IMR-90 (cell line): ENCODE measurements at regions not wholly inside any gene's neighbourhood (a gene's known extent, or its start where the extent isn't known, plus 50 kb on each side); places are given as distances from the start of the nearest gene placed in this dataset.

ENCODE experiments used
- ATAC-seq: fragments of 200-7000 bp; cut with Tn5 transposase; 2 replicates; pipeline ENCODE4 v1.9.1; 2020; ENCODE audit warnings: low read depth, mild to moderate bottlenecking, moderate library complexity
- BruUV-seq: library from RNA; stranded (reverse); fragments of 400-500 nt; replicated peaks from 2 replicates; lab custom pipeline; 2021; lab: Mats Ljungman, UMichigan
- CTCF ChIA-PET: fragments of 300-600 bp; formaldehyde crosslinking; extraction: SDS; loops from one replicate; lab custom pipeline; 2021; ENCODE audit warnings: antibody characterized with exemption; lab: Yijun Ruan, JAX
- POLR2A ChIA-PET: fragments of 300-600 bp; sonication (Branson Sonifier 250); formaldehyde crosslinking; loops from one replicate; lab custom pipeline; 2022; ENCODE audit warnings: antibody characterized with exemption; ENCODE audit not compliant: unreplicated experiment; lab: Charles Lee
- DNase-seq: peaks from one replicate; pipeline ENCODE4 v3.0.0; 2013
- H2AFZ ChIP-seq: replicated peaks from 2 replicates; pipeline ENCODE3; 2013; ENCODE audit warnings: low read length, mild to moderate bottlenecking; ENCODE audit not compliant: poor library complexity
- H2AK5ac ChIP-seq: 2 replicates; pipeline ENCODE4 v1.6.1; 2013; ENCODE audit warnings: low read depth, low read length, inconsistent platforms
- H2AK9ac ChIP-seq: replicated peaks from 2 replicates; pipeline ENCODE3; 2013; ENCODE audit warnings: mild to moderate bottlenecking, low read depth, low read length, moderate library complexity; ENCODE audit not compliant: poor library complexity
- H2BK120ac ChIP-seq: 2 replicates; pipeline ENCODE4 v1.6.1; 2013; ENCODE audit warnings: low read depth, low read length, inconsistent platforms
- H2BK15ac ChIP-seq: 3 replicates; pipeline ENCODE4 v1.6.1; 2013; ENCODE audit warnings: low read depth, low read length, inconsistent platforms
- H2BK20ac ChIP-seq: 2 replicates; pipeline ENCODE4 v1.6.1; 2013; ENCODE audit warnings: low read depth, mild to moderate bottlenecking, inconsistent platforms, low read length, moderate library complexity
- H2BK5ac ChIP-seq: 2 replicates; pipeline ENCODE4 v1.6.1; 2013; ENCODE audit warnings: mild to moderate bottlenecking, low read depth, low read length, inconsistent platforms; ENCODE audit not compliant: poor library complexity, severe bottlenecking
- H3K14ac ChIP-seq: replicated peaks from 2 replicates; pipeline ENCODE4 v1.6.1; 2013; ENCODE audit warnings: low read depth, low read length, inconsistent platforms
- H3K18ac ChIP-seq: 2 replicates; pipeline ENCODE4 v1.6.1; 2013; ENCODE audit warnings: low read depth, low read length, control low read depth
- H3K23ac ChIP-seq: 2 replicates; pipeline ENCODE4 v1.6.1; 2013; ENCODE audit warnings: low read depth, low read length, inconsistent platforms
- H3K27ac ChIP-seq: 2 replicates; pipeline ENCODE4 v1.5.1; 2013; ENCODE audit warnings: mild to moderate bottlenecking, control low read depth, low read length; ENCODE audit not compliant: insufficient read depth
- H3K27me3 ChIP-seq: 2 replicates; pipeline ENCODE4 v1.6.1; 2013; ENCODE audit warnings: low read length; ENCODE audit not compliant: control insufficient read depth, insufficient read depth
- H3K36me3 ChIP-seq: 2 replicates; pipeline ENCODE4 v1.6.1; 2013; ENCODE audit warnings: low read length, mixed read lengths; ENCODE audit not compliant: control insufficient read depth, insufficient read depth
- H3K4ac ChIP-seq: 2 replicates; pipeline ENCODE4 v1.6.1; 2013; ENCODE audit warnings: low read depth, low read length, inconsistent platforms
- H3K4me1 ChIP-seq: 2 replicates; pipeline ENCODE4 v1.6.1; 2013; ENCODE audit warnings: low read length, mixed read lengths; ENCODE audit not compliant: control insufficient read depth, insufficient read depth
- H3K4me2 ChIP-seq: 2 replicates; pipeline ENCODE4 v1.6.1; 2013; ENCODE audit warnings: low read depth, mild to moderate bottlenecking, control low read depth, low read length, moderate library complexity
- H3K4me3 ChIP-seq: 2 replicates; pipeline ENCODE4 v1.5.1; 2013; ENCODE audit warnings: low read depth, mild to moderate bottlenecking, control low read depth, low read length, moderate library complexity; ENCODE audit not compliant: insufficient read depth
- H3K56ac ChIP-seq: 2 replicates; pipeline ENCODE4 v1.6.1; 2013; ENCODE audit warnings: low read length, inconsistent platforms; ENCODE audit not compliant: insufficient read depth; ENCODE audit errors: extremely low read depth
- H3K79me1 ChIP-seq, 2 experiments: 2 replicates each; pipeline ENCODE4 v1.6.1; 2013; ENCODE audit warnings: low read length in 2 of 2, inconsistent platforms in 1 of 2, low read depth in 1 of 2
- H3K9ac ChIP-seq: 2 replicates; pipeline ENCODE4 v1.6.1; 2013; ENCODE audit warnings: low read depth, low read length, control low read depth
- H3K9me1 ChIP-seq: 2 replicates; pipeline ENCODE4 v1.6.1; 2013; ENCODE audit warnings: low read length, inconsistent platforms; ENCODE audit not compliant: insufficient read depth
- H3K9me3 ChIP-seq: 2 replicates; pipeline ENCODE4 v1.6.1; 2013; ENCODE audit warnings: low read length; ENCODE audit not compliant: control insufficient read depth, insufficient read depth
- H4K20me1 ChIP-seq: 2 replicates; pipeline ENCODE4 v1.6.1; 2013; ENCODE audit warnings: low read length, inconsistent platforms; ENCODE audit not compliant: insufficient read depth
- H4K5ac ChIP-seq: 2 replicates; pipeline ENCODE4 v1.6.1; 2013; ENCODE audit warnings: mild to moderate bottlenecking, low read depth, low read length, control low read depth
- H4K8ac ChIP-seq, 2 experiments: 2 replicates each; pipeline ENCODE4 v1.6.1; 2013; ENCODE audit warnings: low read depth in 2 of 2, low read length in 2 of 2, control low read depth in 1 of 2, inconsistent platforms in 1 of 2
- H4K91ac ChIP-seq: 2 replicates; pipeline ENCODE4 v1.6.1; 2013; ENCODE audit warnings: low read depth, low read length, inconsistent platforms; ENCODE audit not compliant: insufficient read depth
- BHLHE40 ChIP-seq: fragments of 150-350 bp; IDR thresholded peaks from 2 replicates; pipeline ENCODE4 v1.6.1; 2016; ENCODE audit warnings: mild to moderate bottlenecking, low read depth, low read length
- CHD1 ChIP-seq: IDR thresholded peaks from 2 replicates; pipeline ENCODE4 v1.6.1; 2012; ENCODE audit warnings: low read depth, low read length, improper control_type of control experiment
- CTCF ChIP-seq: conservative IDR thresholded peaks from 2 replicates; pipeline ENCODE4 v1.5.1; 2012; ENCODE audit warnings: mild to moderate bottlenecking, low read depth, low read length, improper control_type of control experiment
- FOS ChIP-seq: fragments of 150-350 bp; IDR thresholded peaks from 2 replicates; pipeline ENCODE4 v1.6.1; 2016; ENCODE audit warnings: low read depth, low read length
- MAZ ChIP-seq: IDR thresholded peaks from 2 replicates; pipeline ENCODE4 v1.6.1; 2012; ENCODE audit warnings: low read depth, mild to moderate bottlenecking, low read length, improper control_type of control experiment, moderate library complexity, borderline replicate concordance
- RCOR1 ChIP-seq: IDR thresholded peaks from 2 replicates; pipeline ENCODE4 v1.6.1; 2012; ENCODE audit warnings: mild to moderate bottlenecking, low read length, improper control_type of control experiment; ENCODE audit not compliant: insufficient replicate concordance
- SMC3 ChIP-seq: fragments of 150-350 bp; IDR thresholded peaks from 2 replicates; pipeline ENCODE4 v1.6.1; 2016; ENCODE audit warnings: low read depth, mild to moderate bottlenecking, antibody characterized with exemption, low read length, moderate library complexity
- dilution Hi-C: fragments of 300-500 bp; cut with HindIII; formaldehyde crosslinking; loops from one replicate; pipeline ENCODE4 v1.14.3; 2018; ENCODE audit warnings: low sequenced_read_pairs; ENCODE audit not compliant: unreplicated experiment
- in situ Hi-C: fragments of 300-500 bp; cut with MboI; formaldehyde crosslinking; loops from 3 replicates; pipeline ENCODE4 v1.14.3; 2019; ENCODE audit warnings: low sequenced_read_pairs, inconsistent platforms, mixed read lengths
- intact Hi-C: fragments of 100-400 bp; cut with micrococcal nuclease; formaldehyde crosslinking; loops from 2 replicates; pipeline ENCODE4 v1.10.0; 2022

DNA sequence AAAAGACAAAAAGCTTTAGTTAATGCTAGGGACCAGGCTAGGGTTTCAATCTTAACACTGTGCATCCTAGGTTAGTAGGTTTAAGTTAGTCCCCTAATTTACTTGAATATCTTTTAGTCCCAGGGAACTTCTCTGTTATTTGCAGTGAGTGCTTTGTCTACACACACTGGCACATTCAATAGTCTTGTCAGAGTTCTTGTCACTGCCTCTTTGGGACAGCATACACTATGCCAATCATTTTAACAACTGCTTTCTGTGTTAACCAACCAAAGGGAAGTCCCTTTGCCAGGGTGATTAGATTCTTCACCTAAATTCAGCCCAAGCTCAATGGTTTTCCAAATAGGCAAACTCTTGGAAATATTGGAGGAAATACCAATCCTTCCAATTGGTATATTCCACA is 221.8 kb upstream of the IGFBP7 start:
- H3K36me3 ChIP-seq = no peaks in the 10 kb centered on the region
- POLR2A ChIA-PET = no interaction called here
- no peak overlapping the region for H3K4me3 ChIP-seq
- H2AK5ac ChIP-seq = no peak overlapping the region
- H3K14ac ChIP-seq = no peak overlapping the region
- no peak overlapping the region for H3K23ac ChIP-seq
- no peaks in the 10 kb centered on the region for H3K4me1 ChIP-seq
- no peak overlapping the region for H3K27ac ChIP-seq
- TF ChIP-seq CHD1 (no peak), CTCF (no peak), SMC3 (no peak), FOS (no peak), MAZ (no peak), RCOR1 (no peak), BHLHE40 (no peak)
- no peak overlapping the region for H4K5ac ChIP-seq
- no peak overlapping the region for H4K8ac ChIP-seq
- no peak overlapping the region for H2BK5ac ChIP-seq
- no TSS peak for BruUV-seq
- no peak overlapping the region for H2BK20ac ChIP-seq
- no peaks in the 10 kb centered on the region for H3K79me1 ChIP-seq
- H2BK120ac ChIP-seq = no peak overlapping the region
- H3K56ac ChIP-seq = no peak overlapping the region
- ATAC-seq (no peak), DNase-seq (no peak)
- no peak overlapping the region for H3K18ac ChIP-seq
- H3K4me2 ChIP-seq = no peak overlapping the region
- H3K9me3 ChIP-seq = no peaks in the 10 kb centered on the region
- H2AFZ ChIP-seq = no peak overlapping the region
- H3K9ac ChIP-seq = no peak overlapping the region
- intact Hi-C loops = no loop called here
- CTCF ChIA-PET = no interaction called here
- peaks cover 2% of the 10 kb centered on the region; the same call in 1 of the 2 replicates for H3K27me3 ChIP-seq
- in situ Hi-C loops = no loop called here
- no peak overlapping the region for H2BK15ac ChIP-seq
- no peak overlapping the region for H2AK9ac ChIP-seq
- no peaks in the 10 kb centered on the region for H4K20me1 ChIP-seq
- no peaks in the 10 kb centered on the region for H3K9me1 ChIP-seq
- H4K91ac ChIP-seq = no peak overlapping the region
- H3K4ac ChIP-seq = no peak overlapping the region
- dilution Hi-C loops = no loop called here
